BJ (cell line): ENCODE measurements at regions not wholly inside any gene's neighbourhood (a gene's known extent, or its start where the extent isn't known, plus 50 kb on each side); places are given as distances from the start of the nearest gene placed in this dataset.
A peak's percentile ranks its signal among the peaks of the same experiment; 100 is the strongest.

Source experiments
- CTCF ChIA-PET: fragments of 350-600 bp; formaldehyde crosslinking; extraction: SDS; loops from one replicate; lab custom pipeline; 2021; ENCODE audit warnings: antibody characterized with exemption, inconsistent platforms; lab: Yijun Ruan, JAX
- POLR2A ChIA-PET: fragments of 300-600 bp; sonication (Branson Sonifier 250); formaldehyde crosslinking; extraction: SDS; loops from one replicate; lab custom pipeline; 2021; ENCODE audit warnings: antibody characterized with exemption; lab: Charles Lee
- DNase-seq: peaks from one replicate; pipeline ENCODE4 v3.0.0-alpha.2; 2011; ENCODE audit warnings: low read depth
- H3K27me3 ChIP-seq: 2 replicates; pipeline ENCODE4 v1.6.0; 2011; ENCODE audit warnings: low read length; ENCODE audit not compliant: control insufficient read depth, insufficient read depth
- H3K36me3 ChIP-seq: 2 replicates; pipeline ENCODE4 v1.5.1; 2011; ENCODE audit warnings: low read length; ENCODE audit not compliant: control insufficient read depth, insufficient read depth
- H3K4me3 ChIP-seq: 2 replicates; pipeline ENCODE4 v1.5.1; 2011; ENCODE audit warnings: low read depth, mild to moderate bottlenecking, control low read depth, low read length
- TF ChIP-seq, protein P1 (sequence below): IDR thresholded peaks from 2 replicates; pipeline ENCODE4 v1.5.1; 2011; ENCODE audit warnings: low read depth, mild to moderate bottlenecking, control low read depth, inconsistent platforms, low read length, moderate library complexity; ENCODE audit not compliant: insufficient read depth

DNA sequence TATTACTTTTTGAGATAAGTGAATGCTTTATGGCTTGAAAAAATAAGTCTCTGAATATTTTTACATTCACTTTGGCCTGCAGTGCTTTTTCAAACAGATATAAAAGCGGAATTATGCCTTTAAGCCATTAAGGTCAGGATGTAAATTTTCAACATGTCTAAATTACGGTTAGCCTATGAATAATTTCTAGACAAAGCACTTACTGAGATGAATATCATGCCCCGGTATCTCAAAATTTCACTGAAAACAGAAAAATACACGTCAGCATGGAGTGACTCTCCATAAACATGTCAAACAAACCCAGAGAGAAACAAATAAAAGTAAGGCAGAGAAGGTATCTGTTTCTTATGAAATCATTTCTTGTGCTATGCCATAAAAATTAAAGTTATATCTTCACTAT lies 853.9 kb downstream of the KCNT2 start:
- Histone ChIP-seq H3K36me3 (no peaks in the 10 kb centered on the region), H3K27me3 (no peaks in the 10 kb centered on the region), H3K4me3 (no peak overlapping the region)
- TF ChIP-seq, protein P1, sequence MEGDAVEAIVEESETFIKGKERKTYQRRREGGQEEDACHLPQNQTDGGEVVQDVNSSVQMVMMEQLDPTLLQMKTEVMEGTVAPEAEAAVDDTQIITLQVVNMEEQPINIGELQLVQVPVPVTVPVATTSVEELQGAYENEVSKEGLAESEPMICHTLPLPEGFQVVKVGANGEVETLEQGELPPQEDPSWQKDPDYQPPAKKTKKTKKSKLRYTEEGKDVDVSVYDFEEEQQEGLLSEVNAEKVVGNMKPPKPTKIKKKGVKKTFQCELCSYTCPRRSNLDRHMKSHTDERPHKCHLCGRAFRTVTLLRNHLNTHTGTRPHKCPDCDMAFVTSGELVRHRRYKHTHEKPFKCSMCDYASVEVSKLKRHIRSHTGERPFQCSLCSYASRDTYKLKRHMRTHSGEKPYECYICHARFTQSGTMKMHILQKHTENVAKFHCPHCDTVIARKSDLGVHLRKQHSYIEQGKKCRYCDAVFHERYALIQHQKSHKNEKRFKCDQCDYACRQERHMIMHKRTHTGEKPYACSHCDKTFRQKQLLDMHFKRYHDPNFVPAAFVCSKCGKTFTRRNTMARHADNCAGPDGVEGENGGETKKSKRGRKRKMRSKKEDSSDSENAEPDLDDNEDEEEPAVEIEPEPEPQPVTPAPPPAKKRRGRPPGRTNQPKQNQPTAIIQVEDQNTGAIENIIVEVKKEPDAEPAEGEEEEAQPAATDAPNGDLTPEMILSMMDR: no peak
- POLR2A ChIA-PET: no interaction called here
- DNase-seq: no peak
- CTCF ChIA-PET: no interaction called here

DNA sequence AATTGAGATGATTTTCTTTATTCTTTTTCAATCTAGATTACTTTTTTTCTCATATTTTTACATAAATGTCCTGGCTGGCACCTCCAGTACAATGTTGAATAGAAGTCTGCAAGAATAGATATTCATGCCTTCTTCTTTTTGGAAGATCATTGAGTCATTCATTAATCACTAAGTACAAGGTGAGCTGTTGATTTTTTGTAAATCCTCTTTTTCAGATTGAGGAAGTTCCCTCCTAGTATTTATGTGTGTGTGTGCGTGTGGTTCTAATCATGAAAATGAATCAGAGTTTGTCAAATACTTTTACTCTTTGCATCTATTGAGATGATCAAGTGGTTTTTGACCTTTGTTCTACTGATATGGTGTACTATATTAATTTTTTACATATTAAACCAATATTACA lies 859.3 kb downstream of the KCNT2 start:
- ChIA-PET CTCF (no interaction called here), POLR2A (no interaction called here)
- no peak for DNase-seq
- H3K4me3 ChIP-seq: no peak overlapping the region
- H3K36me3 ChIP-seq: no peaks in the 10 kb centered on the region
- TF ChIP-seq, protein P1: no peak
- H3K27me3 ChIP-seq: no peaks in the 10 kb centered on the region

DNA sequence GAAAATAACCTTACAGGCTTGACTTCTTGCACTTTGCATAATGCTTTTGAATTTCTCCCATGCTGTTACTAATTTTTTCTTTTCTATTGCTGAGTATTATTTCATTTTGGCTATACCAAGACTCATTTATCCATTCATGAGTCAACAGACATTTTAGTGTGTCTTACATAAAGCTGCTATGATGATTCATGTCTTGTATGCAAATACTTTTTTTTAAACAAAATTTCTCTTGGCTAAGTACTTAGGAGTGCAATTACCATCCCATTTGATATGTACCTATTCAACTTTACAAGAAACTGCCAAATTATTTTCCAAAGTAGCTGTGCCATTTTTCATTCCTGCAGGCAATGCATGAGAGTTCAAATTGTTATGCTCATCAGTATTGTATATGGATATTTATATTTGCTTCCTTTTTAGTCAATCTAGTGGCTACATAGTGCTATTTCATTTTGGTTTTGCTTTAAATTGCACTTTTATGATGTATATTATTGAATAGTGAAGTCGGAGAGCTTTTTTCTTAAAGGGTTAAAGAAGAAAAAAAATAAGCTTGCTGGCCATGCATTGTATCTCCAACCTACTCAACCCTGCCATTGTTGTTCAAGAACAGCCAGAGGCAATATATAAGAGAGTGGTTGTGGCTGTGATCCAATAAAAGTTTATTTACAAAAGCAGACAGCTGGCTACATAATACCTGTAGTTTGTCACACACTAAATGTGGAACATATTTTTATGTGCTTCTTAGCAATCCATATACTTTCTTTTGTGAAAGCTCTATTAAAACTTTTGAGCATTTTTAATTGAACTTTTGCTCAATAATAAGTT lies 862.8 kb downstream of the KCNT2 start:
- DNase-seq: no peak
- TF ChIP-seq, protein P1: no peak
- no peak overlapping the region for H3K4me3 ChIP-seq
- POLR2A ChIA-PET: no interaction called here
- H3K36me3 ChIP-seq: no peaks in the 10 kb centered on the region
- CTCF ChIA-PET: no interaction called here
- H3K27me3 ChIP-seq: no peaks in the 10 kb centered on the region

DNA sequence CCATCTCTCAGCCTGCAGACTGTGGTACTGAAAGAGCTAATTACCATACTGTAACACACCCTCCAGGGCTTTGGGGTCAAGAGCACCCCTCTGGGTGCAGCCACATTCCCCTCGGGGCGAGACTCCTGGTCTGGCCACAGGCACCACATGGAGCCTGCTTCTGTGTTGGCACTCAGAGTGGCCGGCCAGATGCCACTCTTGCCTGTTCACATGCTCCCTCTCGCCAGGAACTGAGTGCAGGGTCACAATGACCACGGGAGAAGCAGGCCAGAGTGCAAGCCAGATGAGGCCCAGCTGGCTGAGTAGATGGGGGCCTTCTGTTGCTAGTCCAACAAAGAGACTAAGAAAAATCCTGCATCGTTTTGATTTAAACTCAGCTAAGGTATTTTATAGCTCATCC lies 864.0 kb downstream of the KCNT2 start:
- DNase-seq: no peak
- ChIA-PET POLR2A (no interaction called here), CTCF (interaction anchor here (0.6 kb wide), 1 partner anchor 290 kb away, joined by 3 read pairs; no protein-coding TSS in a partner anchor)
- TF ChIP-seq, protein P1: no peak
- Histone ChIP-seq H3K27me3 (no peaks in the 10 kb centered on the region), H3K36me3 (no peaks in the 10 kb centered on the region), H3K4me3 (no peak overlapping the region)

DNA sequence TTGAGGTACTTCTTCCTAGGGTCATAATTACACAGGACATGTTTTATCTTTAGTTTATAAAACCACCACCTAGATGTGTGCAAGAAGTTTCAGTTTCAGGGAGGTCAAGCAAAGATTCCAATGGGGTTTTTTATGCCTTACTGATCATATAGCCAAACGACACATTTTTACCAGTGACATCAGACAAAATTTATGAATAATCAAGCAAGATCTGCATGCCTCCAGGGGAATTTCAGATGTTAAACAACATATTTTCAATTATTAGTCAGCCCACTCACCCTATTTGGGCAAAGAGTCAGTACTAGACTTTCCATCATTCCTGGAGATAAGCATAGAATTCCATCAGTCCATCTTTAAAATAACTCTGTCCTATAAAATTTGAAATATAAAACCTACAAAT lies 867.4 kb downstream of the KCNT2 start:
- DNase-seq: peak; percentile 11
- Histone ChIP-seq H3K27me3 (no peaks in the 10 kb centered on the region), H3K4me3 (no peak overlapping the region), H3K36me3 (no peaks in the 10 kb centered on the region)
- ChIA-PET CTCF (no interaction called here), POLR2A (no interaction called here)
- TF ChIP-seq, protein P1: no peak
